ENCODE measurements at regions not wholly inside any gene's neighbourhood (a gene's known extent, or its start where the extent isn't known, plus 50 kb on each side); places are given as distances from the start of the nearest gene placed in this dataset.

GRCh38 chr14:42909659-42910058, 1303.0 kb downstream of the LRFN5 start:
- no peak overlapping the region for H2BK12ac ChIP-seq (ENCODE audit: low read length in 2 of 2)
- H2BK120ac ChIP-seq (ENCODE audit: low read depth, low read length) = no peak overlapping the region
- no peak overlapping the region for H2BK15ac ChIP-seq (ENCODE audit: low read depth, poor library complexity, severe bottlenecking)
- H2AFZ ChIP-seq (ENCODE audit: low read depth, low read length) = no peak overlapping the region
- H3K23ac ChIP-seq (ENCODE audit: low read length in 2 of 2) = no peak overlapping the region
- H4K8ac ChIP-seq (ENCODE audit: low read length) = no peak overlapping the region
- H3K27ac ChIP-seq (ENCODE audit: low read length, poor library complexity, severe bottlenecking) = no peak overlapping the region
- H3K9me3 ChIP-seq (ENCODE audit: control insufficient read depth, low read length) = no peaks in the 10 kb centered on the region
- no peak overlapping the region for H2AK5ac ChIP-seq (ENCODE audit: low read length, severe bottlenecking)
- no peak overlapping the region for H3K9ac ChIP-seq (ENCODE audit: low read length)
- H3K4ac ChIP-seq (ENCODE audit: low read depth in 1 of 2, low read length in 2 of 2) = no peak overlapping the region
- no peak overlapping the region for H3K4me2 ChIP-seq (ENCODE audit: low read length, poor library complexity, severe bottlenecking)
- no peaks in the 10 kb centered on the region for H3K4me1 ChIP-seq (ENCODE audit: control insufficient read depth, insufficient read depth, low read depth, low read length)
- H2BK5ac ChIP-seq (ENCODE audit: low read depth, low read length, poor library complexity, severe bottlenecking) = no peak overlapping the region
- no peaks in the 10 kb centered on the region for H3K27me3 ChIP-seq (ENCODE audit: control insufficient read depth in 1 of 2, insufficient read depth in 1 of 2, low read length in 2 of 2)
- no peak overlapping the region for H3K14ac ChIP-seq (ENCODE audit: low read length in 2 of 2)
- no peak for DNase-seq
- no peaks in the 10 kb centered on the region for H3K79me1 ChIP-seq (replicated peaks; ENCODE audit: low read length, poor library complexity, severe bottlenecking)
- no peak overlapping the region for H4K91ac ChIP-seq (ENCODE audit: low read length)
- 100% methylated on average over 1 of the region's 1 CpG for WGBS
- H3K18ac ChIP-seq (ENCODE audit: low read depth in 1 of 2, low read length in 2 of 2) = no peak overlapping the region
- H3K36me3 ChIP-seq (ENCODE audit: control insufficient read depth in 1 of 2, insufficient read depth in 2 of 2, low read depth in 1 of 2, low read length in 2 of 2) = no peaks in the 10 kb centered on the region
- H3K4me3 ChIP-seq (ENCODE audit: insufficient read depth in 1 of 2, low read depth in 1 of 2, low read length in 2 of 2) = no peak overlapping the region

GRCh38 chr14:42893183-42893582, 1286.5 kb downstream of the LRFN5 start:
- H2BK5ac ChIP-seq (ENCODE audit: low read depth, low read length, poor library complexity, severe bottlenecking) = no peak overlapping the region
- H3K23ac ChIP-seq (ENCODE audit: low read length in 2 of 2) = no peak overlapping the region
- no peaks in the 10 kb centered on the region for H3K9me3 ChIP-seq (ENCODE audit: control insufficient read depth, low read length)
- WGBS = no CpG with 5 or more reads among the region's 1 CpG
- H3K79me1 ChIP-seq (replicated peaks; ENCODE audit: low read length, poor library complexity, severe bottlenecking) = no peaks in the 10 kb centered on the region
- no peak overlapping the region for H4K91ac ChIP-seq (ENCODE audit: low read length)
- no peaks in the 10 kb centered on the region for H3K4me1 ChIP-seq (ENCODE audit: control insufficient read depth, insufficient read depth, low read depth, low read length)
- no peak overlapping the region for H3K4me2 ChIP-seq (ENCODE audit: low read length, poor library complexity, severe bottlenecking)
- no peaks in the 10 kb centered on the region for H3K36me3 ChIP-seq (ENCODE audit: control insufficient read depth in 1 of 2, insufficient read depth in 2 of 2, low read depth in 1 of 2, low read length in 2 of 2)
- H2BK15ac ChIP-seq (ENCODE audit: low read depth, poor library complexity, severe bottlenecking) = no peak overlapping the region
- H2AK5ac ChIP-seq (ENCODE audit: low read length, severe bottlenecking) = no peak overlapping the region
- no peak overlapping the region for H3K4ac ChIP-seq (ENCODE audit: low read depth in 1 of 2, low read length in 2 of 2)
- no peak overlapping the region for H3K4me3 ChIP-seq (ENCODE audit: insufficient read depth in 1 of 2, low read depth in 1 of 2, low read length in 2 of 2)
- DNase-seq = no peak
- no peak overlapping the region for H3K14ac ChIP-seq (ENCODE audit: low read length in 2 of 2)
- H2BK120ac ChIP-seq (ENCODE audit: low read depth, low read length) = no peak overlapping the region
- no peak overlapping the region for H3K18ac ChIP-seq (ENCODE audit: low read depth in 1 of 2, low read length in 2 of 2)
- H3K27ac ChIP-seq (ENCODE audit: low read length, poor library complexity, severe bottlenecking) = no peak overlapping the region
- no peak overlapping the region for H2AFZ ChIP-seq (ENCODE audit: low read depth, low read length)
- no peak overlapping the region for H2BK12ac ChIP-seq (ENCODE audit: low read length in 2 of 2)
- no peak overlapping the region for H4K8ac ChIP-seq (ENCODE audit: low read length)
- no peaks in the 10 kb centered on the region for H3K27me3 ChIP-seq (ENCODE audit: control insufficient read depth in 1 of 2, insufficient read depth in 1 of 2, low read length in 2 of 2)
- H3K9ac ChIP-seq (ENCODE audit: low read length) = no peak overlapping the region

GRCh38 chr14:42884100-42884499, 1277.4 kb downstream of the LRFN5 start:
- Histone ChIP-seq H2BK5ac (ENCODE audit: low read depth, low read length, poor library complexity, severe bottlenecking) (no peak overlapping the region), H3K9ac (ENCODE audit: low read length) (no peak overlapping the region), H3K9me3 (ENCODE audit: control insufficient read depth, low read length) (peaks cover 4% of the 10 kb centered on the region), H4K8ac (ENCODE audit: low read length) (no peak overlapping the region), H3K4me3 (ENCODE audit: insufficient read depth in 1 of 2, low read depth in 1 of 2, low read length in 2 of 2) (no peak overlapping the region), H2AFZ (ENCODE audit: low read depth, low read length) (no peak overlapping the region), H3K36me3 (ENCODE audit: control insufficient read depth in 1 of 2, insufficient read depth in 2 of 2, low read depth in 1 of 2, low read length in 2 of 2) (no peaks in the 10 kb centered on the region), H3K4me2 (ENCODE audit: low read length, poor library complexity, severe bottlenecking) (no peak overlapping the region), H2AK5ac (ENCODE audit: low read length, severe bottlenecking) (no peak overlapping the region), H2BK120ac (ENCODE audit: low read depth, low read length) (no peak overlapping the region), H3K4me1 (ENCODE audit: control insufficient read depth, insufficient read depth, low read depth, low read length) (no peaks in the 10 kb centered on the region), H2BK15ac (ENCODE audit: low read depth, poor library complexity, severe bottlenecking) (no peak overlapping the region), H3K18ac (ENCODE audit: low read depth in 1 of 2, low read length in 2 of 2) (no peak overlapping the region), H2BK12ac (ENCODE audit: low read length in 2 of 2) (no peak overlapping the region), H3K27me3 (ENCODE audit: control insufficient read depth in 1 of 2, insufficient read depth in 1 of 2, low read length in 2 of 2) (no peaks in the 10 kb centered on the region), H3K14ac (ENCODE audit: low read length in 2 of 2) (no peak overlapping the region), H4K91ac (ENCODE audit: low read length) (no peak overlapping the region), H3K79me1 (replicated peaks; ENCODE audit: low read length, poor library complexity, severe bottlenecking) (no peaks in the 10 kb centered on the region), H3K23ac (ENCODE audit: low read length in 2 of 2) (no peak overlapping the region), H3K27ac (ENCODE audit: low read length, poor library complexity, severe bottlenecking) (peak overlapping the region; percentile 6), H3K4ac (ENCODE audit: low read depth in 1 of 2, low read length in 2 of 2) (no peak overlapping the region)
- DNase-seq = peak; percentile 90

- no peak overlapping the region for H4K8ac ChIP-seq (ENCODE audit: low read length)
- no peaks in the 10 kb centered on the region for H3K36me3 ChIP-seq (ENCODE audit: control insufficient read depth in 1 of 2, insufficient read depth in 2 of 2, low read depth in 1 of 2, low read length in 2 of 2)
- no peak for DNase-seq
- no peak overlapping the region for H2BK120ac ChIP-seq (ENCODE audit: low read depth, low read length)
- H2BK5ac ChIP-seq (ENCODE audit: low read depth, low read length, poor library complexity, severe bottlenecking) = no peak overlapping the region
- no peak overlapping the region for H3K18ac ChIP-seq (ENCODE audit: low read depth in 1 of 2, low read length in 2 of 2)
- no peaks in the 10 kb centered on the region for H3K27me3 ChIP-seq (ENCODE audit: control insufficient read depth in 1 of 2, insufficient read depth in 1 of 2, low read length in 2 of 2)
- no peak overlapping the region for H3K4ac ChIP-seq (ENCODE audit: low read depth in 1 of 2, low read length in 2 of 2)
- no peaks in the 10 kb centered on the region for H3K79me1 ChIP-seq (replicated peaks; ENCODE audit: low read length, poor library complexity, severe bottlenecking)
- no peak overlapping the region for H3K4me3 ChIP-seq (ENCODE audit: insufficient read depth in 1 of 2, low read depth in 1 of 2, low read length in 2 of 2)
- no peak overlapping the region for H2BK12ac ChIP-seq (ENCODE audit: low read length in 2 of 2)
- no peak overlapping the region for H4K91ac ChIP-seq (ENCODE audit: low read length)
- no peaks in the 10 kb centered on the region for H3K4me1 ChIP-seq (ENCODE audit: control insufficient read depth, insufficient read depth, low read depth, low read length)
- H2BK15ac ChIP-seq (ENCODE audit: low read depth, poor library complexity, severe bottlenecking) = no peak overlapping the region
- no CpG with 5 or more reads among the region's 1 CpG for WGBS
- H3K27ac ChIP-seq (ENCODE audit: low read length, poor library complexity, severe bottlenecking) = no peak overlapping the region
- no peaks in the 10 kb centered on the region for H3K9me3 ChIP-seq (ENCODE audit: control insufficient read depth, low read length)
- no peak overlapping the region for H2AFZ ChIP-seq (ENCODE audit: low read depth, low read length)
- H3K4me2 ChIP-seq (ENCODE audit: low read length, poor library complexity, severe bottlenecking) = no peak overlapping the region
- H3K14ac ChIP-seq (ENCODE audit: low read length in 2 of 2) = no peak overlapping the region
- H3K23ac ChIP-seq (ENCODE audit: low read length in 2 of 2) = no peak overlapping the region
- H2AK5ac ChIP-seq (ENCODE audit: low read length, severe bottlenecking) = no peak overlapping the region
- no peak overlapping the region for H3K9ac ChIP-seq (ENCODE audit: low read length)
These were observed 1271.0 kb downstream of the LRFN5 start for GRCh38 chr14:42877716-42878115.

All from mesenchymal stem cell (in vitro differentiated cells and primary cell).